Neural progenitor cell (in vitro differentiated cells): ENCODE measurements at regions not wholly inside any gene's neighbourhood (a gene's known extent, or its start where the extent isn't known, plus 50 kb on each side); places are given as distances from the start of the nearest gene placed in this dataset.

Experiments
- DNase-seq: peaks from one replicate; pipeline ENCODE4 v3.0.0-alpha.2; 2016; ENCODE audit warnings: low spot score
- H2AFZ ChIP-seq: fragments of 200-600 bp; sonication (generic); replicated peaks from 2 replicates; pipeline ENCODE4 v1.6.1; 2016; ENCODE audit warnings: antibody characterized with exemption
- H3F3A ChIP-seq: fragments of 200-600 bp; sonication (generic); 2 replicates; pipeline ENCODE4 v1.6.1; 2016; ENCODE audit warnings: antibody characterized with exemption, low read depth
- H3K27ac ChIP-seq: fragments of 200-600 bp; sonication (generic); 2 replicates; pipeline ENCODE4 v1.5.1; 2016; ENCODE audit warnings: mild to moderate bottlenecking
- H3K27me3 ChIP-seq: fragments of 200-600 bp; sonication (generic); 2 replicates; pipeline ENCODE4 v1.6.1; 2016; ENCODE audit warnings: mild to moderate bottlenecking, moderate library complexity
- H3K36me3 ChIP-seq: fragments of 200-600 bp; sonication (generic); 2 replicates; pipeline ENCODE4 v1.5.1; 2016
- H3K4me1 ChIP-seq: fragments of 200-600 bp; sonication (generic); 2 replicates; pipeline ENCODE4 v1.6.1; 2016; ENCODE audit warnings: mixed run types
- H3K4me2 ChIP-seq: fragments of 200-600 bp; sonication (generic); 2 replicates; pipeline ENCODE4 v1.6.1; 2016
- H3K4me3 ChIP-seq: fragments of 200-600 bp; sonication (generic); 2 replicates; pipeline ENCODE4 v1.5.1; 2016
- H3K79me2 ChIP-seq: fragments of 200-600 bp; sonication (generic); 2 replicates; pipeline ENCODE4 v1.6.1; 2016; ENCODE audit warnings: low read depth
- H3K9ac ChIP-seq: fragments of 200-600 bp; sonication (generic); 2 replicates; pipeline ENCODE4 v1.6.1; 2016
- H3K9me3 ChIP-seq: fragments of 200-600 bp; sonication (generic); 2 replicates; pipeline ENCODE4 v1.5.1; 2016; ENCODE audit warnings: low read depth
- H4K20me1 ChIP-seq: fragments of 200-600 bp; sonication (generic); 2 replicates; pipeline ENCODE4 v1.6.1; 2016; ENCODE audit warnings: low read depth
- H3K27ac Mint-ChIP-seq: 3 replicates; pipeline ENCODE4 v1.8.0; 2021; ENCODE audit warnings: mixed read lengths
- H3K27me3 Mint-ChIP-seq: 2 replicates; pipeline ENCODE4 v1.8.0; 2022; ENCODE audit warnings: low read depth, mild to moderate bottlenecking, inconsistent platforms, moderate library complexity, mixed read lengths; ENCODE audit not compliant: insufficient read depth
- H3K36me3 Mint-ChIP-seq: 3 replicates; pipeline ENCODE4 v1.8.0; 2021; ENCODE audit warnings: mixed read lengths
- H3K4me1 Mint-ChIP-seq: 3 replicates; pipeline ENCODE4 v1.8.0; 2021; ENCODE audit warnings: mixed read lengths
- H3K4me3 Mint-ChIP-seq: 3 replicates; pipeline ENCODE4 v1.8.0; 2021; ENCODE audit warnings: mild to moderate bottlenecking, moderate library complexity, mixed read lengths
- H3K9me3 Mint-ChIP-seq: 3 replicates; pipeline ENCODE4 v1.8.0; 2020; ENCODE audit warnings: mixed read lengths
- EZH2 ChIP-seq: fragments of 200-600 bp; sonication (generic); IDR thresholded peaks from 2 replicates; pipeline ENCODE4 v1.6.1; 2017; ENCODE audit warnings: antibody characterized with exemption, mild to moderate bottlenecking, moderate library complexity
- EZH2phosphoT487 ChIP-seq: fragments of 200-600 bp; sonication (generic); IDR thresholded peaks from 2 replicates; pipeline ENCODE4 v1.6.1; 2017; ENCODE audit warnings: antibody characterized with exemption
- TF ChIP-seq, protein P1 (sequence below): fragments of 200-600 bp; sonication (generic); IDR thresholded peaks from 2 replicates; pipeline ENCODE4 v1.5.1; 2017; ENCODE audit warnings: antibody characterized with exemption, mild to moderate bottlenecking

DNA sequence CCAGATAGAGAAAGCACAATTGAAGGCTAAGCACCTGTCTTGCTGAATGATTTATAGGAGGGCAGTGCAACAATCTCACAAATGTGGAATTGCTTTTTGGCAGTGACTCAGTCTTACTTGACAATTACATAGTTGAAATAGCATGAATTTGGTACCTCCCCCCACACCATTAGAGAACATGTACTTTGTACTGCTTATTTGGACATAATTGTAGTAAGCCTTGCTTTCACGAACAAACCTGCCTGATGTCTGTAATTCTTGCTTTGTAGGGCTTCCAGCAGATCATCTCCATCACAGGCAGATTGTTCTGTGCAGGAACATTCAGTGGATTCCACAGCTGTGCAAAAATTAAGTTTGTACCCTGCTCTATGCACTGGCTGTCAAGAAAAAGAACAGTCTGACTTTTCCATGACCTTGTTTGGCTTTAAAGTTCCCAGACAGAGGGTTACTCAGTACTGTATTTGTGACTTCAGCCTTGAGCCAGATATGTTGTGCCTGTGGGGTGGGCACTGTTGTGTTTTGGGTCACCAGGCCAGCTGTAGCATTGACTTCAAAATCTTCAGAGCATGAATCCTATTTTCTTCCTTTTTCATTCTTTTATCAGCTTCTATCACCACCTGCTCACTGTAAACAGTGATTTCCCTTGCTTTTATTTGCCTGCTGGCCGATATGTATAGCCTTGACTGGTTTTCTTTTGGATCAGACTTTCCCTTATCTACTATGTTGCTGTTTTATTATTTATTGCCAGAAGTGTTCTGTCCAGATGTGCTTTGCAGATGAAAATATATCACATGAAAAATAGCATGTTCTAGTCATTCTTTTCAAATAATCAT, 941.0 kb upstream of the CHORDC1 start:
- Histone ChIP-seq H3K4me3 (no peak overlapping the region), H3K4me2 (no peak overlapping the region), H3K9ac (no peak overlapping the region), H2AFZ (no peak overlapping the region), H4K20me1 (no peaks in the 10 kb centered on the region), H3F3A (no peaks in the 10 kb centered on the region), H3K9me3 (no peaks in the 10 kb centered on the region), H3K36me3 (no peaks in the 10 kb centered on the region), H3K27me3 (no peaks in the 10 kb centered on the region), H3K79me2 (no peaks in the 10 kb centered on the region), H3K27ac (no peak overlapping the region), H3K4me1 (no peaks in the 10 kb centered on the region)
- H3K4me3 Mint-ChIP-seq, result no peak overlapping the region
- H3K27ac Mint-ChIP-seq, result no peak overlapping the region
- no peak for DNase-seq
- peaks cover 2% of the 10 kb centered on the region for H3K27me3 Mint-ChIP-seq
- no peaks in the 10 kb centered on the region for H3K9me3 Mint-ChIP-seq
- H3K36me3 Mint-ChIP-seq, result no peaks in the 10 kb centered on the region
- no peaks in the 10 kb centered on the region for H3K4me1 Mint-ChIP-seq
- TF ChIP-seq, protein P1, sequence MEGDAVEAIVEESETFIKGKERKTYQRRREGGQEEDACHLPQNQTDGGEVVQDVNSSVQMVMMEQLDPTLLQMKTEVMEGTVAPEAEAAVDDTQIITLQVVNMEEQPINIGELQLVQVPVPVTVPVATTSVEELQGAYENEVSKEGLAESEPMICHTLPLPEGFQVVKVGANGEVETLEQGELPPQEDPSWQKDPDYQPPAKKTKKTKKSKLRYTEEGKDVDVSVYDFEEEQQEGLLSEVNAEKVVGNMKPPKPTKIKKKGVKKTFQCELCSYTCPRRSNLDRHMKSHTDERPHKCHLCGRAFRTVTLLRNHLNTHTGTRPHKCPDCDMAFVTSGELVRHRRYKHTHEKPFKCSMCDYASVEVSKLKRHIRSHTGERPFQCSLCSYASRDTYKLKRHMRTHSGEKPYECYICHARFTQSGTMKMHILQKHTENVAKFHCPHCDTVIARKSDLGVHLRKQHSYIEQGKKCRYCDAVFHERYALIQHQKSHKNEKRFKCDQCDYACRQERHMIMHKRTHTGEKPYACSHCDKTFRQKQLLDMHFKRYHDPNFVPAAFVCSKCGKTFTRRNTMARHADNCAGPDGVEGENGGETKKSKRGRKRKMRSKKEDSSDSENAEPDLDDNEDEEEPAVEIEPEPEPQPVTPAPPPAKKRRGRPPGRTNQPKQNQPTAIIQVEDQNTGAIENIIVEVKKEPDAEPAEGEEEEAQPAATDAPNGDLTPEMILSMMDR, result no peak
- TF ChIP-seq EZH2phosphoT487 (no peak), EZH2 (no peak)

GRCh38 chr11:91160661-91161060, 937.8 kb upstream of the CHORDC1 start:
- no peak overlapping the region for H2AFZ ChIP-seq
- H3K4me2 ChIP-seq, result no peak overlapping the region
- no peak overlapping the region for H3K27ac Mint-ChIP-seq
- no peaks in the 10 kb centered on the region for H3K27me3 ChIP-seq
- TF ChIP-seq, protein P1, result no peak
- TF ChIP-seq EZH2 (no peak), EZH2phosphoT487 (no peak)
- H3K36me3 ChIP-seq, result no peaks in the 10 kb centered on the region
- no peak overlapping the region for H3K9ac ChIP-seq
- no peaks in the 10 kb centered on the region for H3K4me1 Mint-ChIP-seq
- no peaks in the 10 kb centered on the region for H3K9me3 ChIP-seq
- H3K4me1 ChIP-seq, result no peaks in the 10 kb centered on the region
- no peaks in the 10 kb centered on the region for H3F3A ChIP-seq
- H3K4me3 Mint-ChIP-seq, result no peak overlapping the region
- H3K79me2 ChIP-seq, result no peaks in the 10 kb centered on the region
- no peaks in the 10 kb centered on the region for H4K20me1 ChIP-seq
- H3K27ac ChIP-seq, result no peak overlapping the region
- no peaks in the 10 kb centered on the region for H3K36me3 Mint-ChIP-seq
- no peak for DNase-seq
- H3K4me3 ChIP-seq, result no peak overlapping the region
- H3K9me3 Mint-ChIP-seq, result no peaks in the 10 kb centered on the region
- peaks cover 2% of the 10 kb centered on the region for H3K27me3 Mint-ChIP-seq

GRCh38 chr11:91158891-91159537, 936.2 kb upstream of the CHORDC1 start:
- Mint-ChIP-seq H3K9me3 (no peaks in the 10 kb centered on the region), H3K27me3 (peaks cover 2% of the 10 kb centered on the region), H3K27ac (no peak overlapping the region), H3K36me3 (no peaks in the 10 kb centered on the region), H3K4me1 (no peaks in the 10 kb centered on the region), H3K4me3 (no peak overlapping the region)
- Histone ChIP-seq H3K9ac (no peak overlapping the region), H3K36me3 (no peaks in the 10 kb centered on the region), H2AFZ (no peak overlapping the region), H3K4me3 (no peak overlapping the region), H4K20me1 (no peaks in the 10 kb centered on the region), H3K4me1 (no peaks in the 10 kb centered on the region), H3K27ac (no peak overlapping the region), H3K9me3 (no peaks in the 10 kb centered on the region), H3F3A (no peaks in the 10 kb centered on the region), H3K4me2 (no peak overlapping the region), H3K27me3 (no peaks in the 10 kb centered on the region), H3K79me2 (no peaks in the 10 kb centered on the region)
- DNase-seq, result no peak
- no peak for TF ChIP-seq EZH2phosphoT487
- no peak for TF ChIP-seq EZH2
- TF ChIP-seq, protein P1, result no peak
